GM10266 (cell line): ENCODE measurements at regions not wholly inside any gene's neighbourhood (a gene's known extent, or its start where the extent isn't known, plus 50 kb on each side); places are given as distances from the start of the nearest gene placed in this dataset.

Source experiments
- DNase-seq: peaks from one replicate; pipeline ENCODE4 v3.0.0; 2012; ENCODE audit errors: extremely low spot score
- CTCF ChIP-seq: IDR thresholded peaks from 2 replicates; pipeline ENCODE4 v1.5.1; 2012; ENCODE audit warnings: mild to moderate bottlenecking, low read depth; ENCODE audit not compliant: control insufficient read depth, insufficient read depth; ENCODE audit errors: missing control alignments

GRCh38 chr3:72191209-72191960 is 406.4 kb upstream of the PROK2 start:
- DNase-seq: no peak
- no peak for TF ChIP-seq CTCF

GRCh38 chr3:72190050-72190449 is 405.1 kb upstream of the PROK2 start:
- DNase-seq: no peak
- TF ChIP-seq CTCF: no peak

- TF ChIP-seq CTCF: no peak
- no peak for DNase-seq
These were observed 404.4 kb upstream of the PROK2 start for GRCh38 chr3:72189339-72189738.

GRCh38 chr3:72188536-72188935 is 403.6 kb upstream of the PROK2 start:
- no peak for DNase-seq
- TF ChIP-seq CTCF: no peak

- no peak for TF ChIP-seq CTCF
- no peak for DNase-seq
These were observed 402.2 kb upstream of the PROK2 start for GRCh38 chr3:72187131-72187530.

GRCh38 chr3:72186400-72186855 is 401.5 kb upstream of the PROK2 start:
- no peak for DNase-seq

More at GRCh38 chr3:72186400-72186855, 401.5 kb upstream of the PROK2 start:
- no peak for TF ChIP-seq CTCF
